Left hindlimb (tissue), 1 donor: ENCODE measurements at regions not wholly inside any gene's neighbourhood (a gene's known extent, or its start where the extent isn't known, plus 50 kb on each side); places are given as distances from the start of the nearest gene placed in this dataset.
A peak's percentile ranks its signal among the peaks of the same experiment; 100 is the strongest.

ENCODE experiments used
- DNase-seq: peaks from one replicate; pipeline ENCODE4 v3.0.0-alpha.2; 2018

DNA sequence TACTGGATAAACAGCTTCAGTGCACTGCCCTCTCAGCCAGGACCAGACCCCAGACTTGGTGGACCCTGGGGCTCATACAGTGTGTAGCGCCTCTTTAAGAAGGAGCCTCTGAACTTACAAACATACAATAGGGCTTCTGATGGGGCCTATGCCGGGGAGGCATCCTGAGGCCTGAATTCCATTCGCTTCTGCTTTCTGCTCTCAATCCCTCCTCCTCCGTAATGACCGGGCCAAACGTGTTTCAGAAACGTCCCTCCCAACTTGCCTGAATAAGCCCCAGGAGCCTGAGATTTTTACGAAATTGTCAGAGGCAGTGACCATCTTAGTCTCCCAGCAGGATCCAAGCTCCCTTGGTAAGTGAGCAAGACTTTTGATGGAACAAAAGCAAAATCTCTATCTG lies 128.1 kb upstream of the BOD1 start:
- DNase-seq, result no peak

DNA sequence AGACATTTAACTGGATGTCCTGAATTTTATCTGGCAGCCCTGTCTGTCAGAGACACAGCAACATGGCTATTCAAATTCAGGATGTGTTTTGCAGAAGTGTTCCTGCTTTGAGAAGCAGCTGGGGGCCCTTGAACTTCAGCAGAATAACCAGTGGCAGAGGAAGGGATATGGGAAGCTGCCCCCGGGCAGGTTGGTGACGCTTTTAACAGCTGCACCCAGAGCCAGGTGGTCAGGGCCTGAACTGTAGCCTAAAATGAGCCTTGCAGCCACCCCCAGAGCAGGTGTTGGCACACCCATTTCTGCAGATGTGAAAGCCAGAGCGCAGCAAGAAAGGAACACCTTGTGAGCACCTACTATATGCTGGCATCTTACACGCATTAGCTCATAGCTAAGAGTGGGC lies 128.7 kb upstream of the BOD1 start:
- no peak for DNase-seq

DNA sequence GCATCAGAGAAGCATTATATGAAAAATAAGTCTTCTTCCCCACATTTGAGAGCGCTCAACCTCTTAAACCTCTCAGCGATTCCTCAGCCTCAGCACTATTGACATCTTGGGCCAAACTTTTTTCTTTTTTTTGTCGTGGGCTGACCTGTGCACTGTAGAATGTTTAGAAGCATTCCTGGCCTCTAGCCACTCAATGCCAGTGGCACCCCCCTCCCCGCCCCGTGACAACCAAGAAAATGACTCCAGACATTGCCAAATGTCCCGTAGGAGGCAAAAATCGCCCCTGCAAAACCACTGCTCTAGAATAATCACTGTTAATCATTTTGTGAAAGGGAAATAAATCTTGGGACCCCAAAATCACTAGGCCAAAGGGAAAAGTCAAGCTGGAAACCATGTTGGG lies 129.1 kb upstream of the BOD1 start:
- DNase-seq, result no peak

GRCh38 chr5:173746047-173746646 lies 129.7 kb upstream of the BOD1 start:
- no peak for DNase-seq

- DNase-seq, result no peak
These were observed 131.4 kb upstream of the BOD1 start for GRCh38 chr5:173747876-173748275.

DNA sequence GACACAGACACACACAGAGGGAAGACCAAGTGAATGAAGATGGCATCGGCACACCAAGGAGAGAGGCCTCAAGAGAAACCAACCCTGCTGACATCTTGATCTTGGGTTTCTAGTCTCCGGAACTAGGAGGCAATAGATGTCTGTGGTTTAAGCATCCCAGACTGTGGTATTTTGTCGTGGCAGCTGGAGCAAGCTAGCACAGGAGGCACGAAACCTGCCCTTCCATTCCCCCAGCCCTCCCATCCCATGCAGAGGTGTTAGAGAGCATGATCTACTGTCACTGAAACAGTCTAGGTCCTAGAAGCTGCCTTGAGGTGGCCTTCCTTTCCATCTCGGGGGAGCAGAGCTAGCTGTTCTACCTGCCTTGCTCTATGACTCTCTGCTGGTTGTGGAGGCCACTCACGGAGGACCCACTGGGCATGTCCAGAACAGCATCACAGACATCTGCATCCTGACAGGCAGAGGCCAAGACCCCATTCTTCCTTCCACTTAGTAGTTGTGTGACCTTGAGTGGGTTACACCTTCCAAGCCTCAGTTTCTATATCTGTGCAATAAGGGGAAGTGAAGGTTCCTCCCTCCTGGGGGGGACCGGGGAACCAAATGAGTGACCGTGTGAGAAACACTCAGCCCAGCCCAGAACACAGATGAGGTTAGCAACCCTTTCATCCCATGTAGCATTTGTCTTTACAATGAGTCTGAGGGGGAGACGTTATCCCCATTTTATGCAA lies 134.3 kb upstream of the BOD1 start:
- DNase-seq, result no peak

GRCh38 chr5:173751266-173751600 lies 134.8 kb upstream of the BOD1 start:
- no peak for DNase-seq

DNA sequence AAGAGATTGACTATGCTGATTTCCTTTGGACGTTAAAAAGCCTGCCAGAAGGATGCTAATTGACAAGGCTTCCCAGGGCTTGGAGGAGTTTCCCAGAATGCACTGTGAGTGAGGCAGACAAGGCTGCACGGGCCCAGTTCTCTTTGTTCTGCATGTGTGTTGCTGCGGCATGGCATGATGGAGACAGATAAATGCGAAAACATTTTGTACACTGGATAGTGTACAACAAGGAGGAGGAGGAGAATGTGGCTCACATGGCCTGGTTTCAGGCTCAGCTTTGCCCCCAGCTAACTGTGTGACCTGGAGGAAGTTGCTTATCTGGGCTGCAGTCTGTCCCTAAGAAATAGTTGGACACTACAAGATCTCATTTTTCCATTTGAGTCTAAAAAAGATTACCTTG lies 135.5 kb upstream of the CPEB4 start:
- DNase-seq, result no peak

DNA sequence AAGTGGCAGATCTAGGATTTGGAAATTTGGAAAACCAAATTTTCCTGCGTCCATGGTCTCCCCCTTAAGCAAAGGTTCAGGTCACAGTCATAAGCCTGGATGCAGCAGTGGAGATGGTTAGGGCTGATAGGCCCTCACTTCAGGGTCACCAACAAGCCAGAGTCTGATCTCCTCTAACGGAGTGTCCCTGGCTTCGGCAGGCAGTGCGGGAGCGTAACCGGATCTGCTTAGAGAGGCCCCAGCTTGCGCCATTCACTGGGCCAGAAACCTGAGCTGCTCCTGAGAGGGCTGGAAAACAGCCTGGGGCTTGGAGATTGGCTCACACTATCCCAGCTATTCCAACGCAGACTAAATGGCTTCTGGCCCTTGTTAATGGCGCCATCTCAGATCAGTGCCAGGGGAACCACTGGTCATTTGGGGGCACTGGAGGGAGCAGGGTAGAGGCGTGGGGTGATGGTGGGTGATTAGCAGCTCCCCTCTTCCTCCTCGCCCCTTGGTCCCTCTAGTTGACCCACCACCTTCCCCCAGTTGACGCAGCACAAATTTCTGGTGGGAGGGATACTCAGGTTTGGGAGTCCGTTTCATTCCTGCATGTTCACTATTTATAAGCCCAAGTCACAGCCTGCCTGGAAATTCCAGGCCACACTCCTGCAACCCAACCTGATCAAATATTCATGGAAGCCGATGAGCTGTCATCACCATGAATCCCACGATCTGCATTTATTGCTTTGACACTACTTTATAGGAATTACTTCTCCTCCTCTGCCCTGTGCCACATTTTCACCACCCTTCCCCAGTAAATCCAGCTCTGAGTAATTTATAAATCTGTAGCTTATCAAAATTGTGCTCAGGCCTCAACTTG lies 134.6 kb upstream of the CPEB4 start:
- DNase-seq, result peak; percentile 68

DNA sequence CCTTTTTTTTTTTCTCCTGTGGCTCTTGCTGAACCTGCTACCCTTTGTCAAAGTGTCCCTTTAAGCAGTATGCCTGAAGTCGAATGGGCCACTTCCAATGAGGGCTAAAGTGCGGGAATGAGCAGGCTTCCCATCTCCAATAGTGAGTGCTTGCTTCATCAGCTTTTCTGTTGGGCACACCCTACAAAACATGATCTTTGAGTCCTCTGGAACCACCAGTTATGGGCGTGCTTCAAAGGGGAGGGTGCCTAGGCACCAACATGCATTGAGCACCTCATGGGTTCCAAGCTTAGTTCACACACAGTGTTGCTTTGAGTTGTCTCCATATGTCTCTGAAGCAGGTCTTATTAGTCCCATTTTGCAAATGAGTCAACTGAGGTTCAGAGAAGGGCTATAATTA lies 132.8 kb upstream of the CPEB4 start:
- DNase-seq, result no peak

- DNase-seq, result no peak
These were observed 130.5 kb upstream of the CPEB4 start for GRCh38 chr5:173757403-173758209.

DNA sequence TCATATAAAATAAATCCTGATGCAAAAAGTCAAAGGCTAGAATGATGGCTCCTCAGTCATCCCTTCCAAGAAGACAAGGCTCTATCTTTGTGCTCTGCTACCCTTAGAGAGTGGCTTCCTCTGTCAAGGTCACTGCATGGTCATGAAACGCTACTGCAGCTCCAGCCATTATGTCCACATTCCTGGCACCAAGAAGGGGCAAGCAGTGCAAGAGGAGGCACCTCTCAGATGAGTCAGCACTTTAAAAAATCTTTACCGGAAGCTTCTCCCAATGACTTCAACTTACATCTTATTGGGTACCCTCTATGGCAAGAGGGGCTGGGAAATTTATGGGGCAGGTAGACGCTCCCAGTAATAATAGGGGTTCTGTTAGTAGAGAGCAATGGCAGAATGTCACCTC lies 129.5 kb upstream of the CPEB4 start:
- DNase-seq, result no peak

- no peak for DNase-seq
These were observed 128.5 kb upstream of the CPEB4 start for GRCh38 chr5:173759691-173760090.

DNA sequence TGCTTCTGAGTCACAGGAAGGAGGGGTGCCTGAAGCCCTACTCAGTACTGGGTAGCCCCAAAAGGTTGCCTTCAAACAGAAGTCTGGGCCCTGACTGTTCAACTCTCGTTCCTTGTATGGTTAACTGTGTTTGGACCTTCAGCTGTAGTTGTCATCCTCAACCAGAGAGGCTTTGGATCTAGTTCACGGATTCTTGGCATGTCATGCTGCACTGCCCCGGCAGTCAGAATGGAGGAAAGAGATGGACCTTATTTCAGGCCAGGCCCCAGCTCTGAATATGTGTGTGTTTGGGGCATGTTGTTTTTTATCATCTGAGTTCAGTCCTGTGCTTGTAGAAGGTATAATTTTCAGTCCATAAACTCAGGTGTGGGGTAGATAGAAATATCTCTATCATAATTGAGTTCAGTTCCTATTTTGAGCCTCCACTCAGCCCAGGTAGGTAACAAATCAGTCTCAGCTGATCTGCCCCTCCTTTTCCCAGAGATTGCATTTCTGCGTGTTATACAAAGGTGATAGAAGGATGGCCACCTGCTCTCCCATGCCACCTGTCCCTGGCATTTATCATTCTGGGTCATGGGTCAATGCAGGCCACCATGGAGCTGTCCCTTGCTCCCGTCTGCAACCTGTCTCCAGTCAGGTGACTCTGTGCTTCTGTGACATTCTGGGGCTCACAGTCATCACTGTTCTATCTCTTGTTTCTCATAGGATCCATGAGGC lies 127.5 kb upstream of the CPEB4 start:
- DNase-seq, result no peak

DNA sequence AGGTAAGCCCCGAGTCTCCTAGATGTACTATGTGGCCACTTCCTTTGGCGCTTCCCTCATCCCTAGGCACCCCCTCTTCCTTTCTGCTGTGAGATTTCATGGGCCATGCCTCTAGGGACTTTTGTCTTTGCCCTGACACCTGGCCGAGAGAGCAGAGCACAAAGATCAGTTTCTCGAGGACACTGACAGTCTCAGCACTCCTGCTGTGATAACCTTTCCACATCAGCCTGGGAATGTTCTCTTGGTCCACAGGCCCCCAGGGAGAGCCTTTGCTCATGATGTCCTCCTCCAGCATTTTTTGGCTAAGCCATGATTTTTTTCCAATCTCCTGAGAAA lies 127.0 kb upstream of the CPEB4 start:
- DNase-seq, result no peak

DNA sequence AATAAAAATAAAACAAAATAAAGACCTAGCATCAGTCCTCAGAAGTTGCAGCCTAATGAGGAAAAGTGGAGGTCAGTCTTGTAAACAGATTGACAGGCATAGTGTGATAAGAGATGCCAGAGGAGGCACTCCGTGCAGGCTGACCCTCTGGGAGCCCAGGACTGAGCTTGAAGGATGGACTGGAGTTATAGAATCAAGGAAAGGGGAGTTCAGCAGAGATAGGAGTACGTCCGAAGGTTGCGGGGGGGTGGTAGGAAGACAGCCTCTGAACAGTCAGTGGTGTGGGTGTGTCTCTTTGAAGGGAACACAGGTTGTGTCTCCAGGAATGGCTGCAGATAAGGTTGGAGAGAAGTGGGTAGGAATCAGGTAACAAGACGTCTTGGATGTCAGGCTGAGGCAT lies 126.1 kb upstream of the CPEB4 start:
- DNase-seq, result no peak

- no peak for DNase-seq
These were observed 125.2 kb upstream of the CPEB4 start for GRCh38 chr5:173762930-173763329.

DNA sequence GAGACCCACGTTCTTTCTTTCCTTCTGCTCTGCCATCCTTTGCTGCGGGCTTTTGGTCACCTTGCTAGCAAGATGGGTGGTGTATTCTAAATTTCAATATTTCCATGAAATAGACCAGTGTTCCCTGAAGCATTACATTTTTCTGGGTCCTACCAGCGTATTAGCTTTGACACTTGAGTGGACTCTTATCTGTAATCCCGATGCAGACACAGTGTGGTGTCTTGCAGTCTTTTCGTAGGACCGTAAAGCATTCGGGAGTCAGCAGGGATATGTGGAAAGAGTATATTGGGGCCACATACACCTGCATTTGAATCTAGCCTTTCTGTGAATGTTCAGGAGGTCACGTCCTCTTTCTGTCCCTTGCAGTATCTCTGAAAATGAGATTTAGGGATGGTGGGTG lies 124.7 kb upstream of the CPEB4 start:
- DNase-seq, result no peak

GRCh38 chr5:173764332-173765028 lies 123.7 kb upstream of the CPEB4 start:
- DNase-seq, result peak; percentile 71

GRCh38 chr5:173765029-173765644 lies 123.0 kb upstream of the CPEB4 start:
- DNase-seq, result no peak

GRCh38 chr5:173765661-173766060 lies 122.5 kb upstream of the CPEB4 start:
- no peak for DNase-seq
